Pancreas (tissue), 10 donors: ENCODE measurements at regions not wholly inside any gene's neighbourhood (a gene's known extent, or its start where the extent isn't known, plus 50 kb on each side); places are given as distances from the start of the nearest gene placed in this dataset.

Experiments used
- ATAC-seq, 4 donors: fragments of 200-7000 bp; cut with Tn5 transposase; one replicate each; pipeline versions ENCODE4 v1.8.0 to v1.9.1; 2020; ENCODE audit warnings: mild to moderate bottlenecking in 4 of 4, moderate library complexity in 4 of 4
- DNase-seq, 6 donors: peaks; one replicate each; pipeline ENCODE4 v3.0.0-alpha.2; 2020
- FAIRE-seq: peaks from 2 replicates; lab custom pipeline; 2012; peaks lifted over from hg19 to GRCh38; lab: Jason Lieb, UNC
- H3K27ac ChIP-seq, 4 donors: fragments of 200-600 bp; sonication (generic); 1 replicate in 3 of 4; 2 replicates in 1 of 4; pipeline versions ENCODE4 v1.5.0 to v1.8.0; 2020
- H3K27me3 ChIP-seq, 4 donors: fragments of 200-600 bp; one replicate each; pipeline ENCODE4 v1.8.0; 2021
- H3K36me3 ChIP-seq, 3 donors: fragments of 200-600 bp; sonication (generic) in 1 of 3; one replicate each; pipeline versions ENCODE4 v1.5.0 to v1.8.0; 2020 to 2021
- H3K4me1 ChIP-seq, 3 donors: fragments of 200-600 bp; one replicate each; pipeline ENCODE4 v1.8.0; 2021
- H3K4me3 ChIP-seq, 4 donors: fragments of 200-600 bp; sonication (generic) in 2 of 4; one replicate each; pipeline versions ENCODE4 v1.5.0 to v1.8.0; 2020 to 2021
- H3K9me3 ChIP-seq, 4 donors: fragments of 200-600 bp; one replicate each; pipeline ENCODE4 v1.8.0; 2021
- CTCF ChIP-seq, 4 donors: fragments of 200-600 bp; sonication (generic) in 3 of 4; IDR thresholded peaks; one replicate each; pipeline versions ENCODE4 v1.5.0 to v1.8.0; 2021; ENCODE audit warnings: antibody characterized with exemption in 4 of 4
- WGBS, 2 donors: extraction: QIAGEN DNeasy Blood & Tissue Kit; methylation state at CpG; one replicate each; pipeline ENCODE4 v1.1.7; 2013; 5-methylcytosine and 5-hydroxymethylcytosine counted together
- intact Hi-C, 3 donors: fragments of 100-400 bp; cut with DNase I; formaldehyde crosslinking; loops; one replicate each; pipeline versions ENCODE4 v1.11.1 to v1.14.2; 2022
- donor health status: healthy with polysubstance abuse.
- donor health status: DM: no; HTN: no; CAD: no; lungs with moderate emphysema.
- donor health status: DM: no; HTN: no; CAD: no.
- donor health status: control.
- donor health status: control.
- donor health status: Bipolar disorder and iron deficiency.
- donor health status: DM: yes; HTN: yes; CAD: no.
- donor health status: DM: no; HTN: no; CAD: no.
- donor health status: DM: no; HTN: no; CAD: no.
- donor health status: DM: yes; HTN: yes; CAD: no.

- DNase-seq (no peak), FAIRE-seq (no peak), ATAC-seq (no peak)
- Histone ChIP-seq H3K27ac (no peak overlapping the region), H3K4me3 (no peak overlapping the region), H3K27me3 (peaks cover 0 to 4% (median 0%) of the 10 kb centered on the region in 4 donors), H3K36me3 (no peaks in the 10 kb centered on the region), H3K9me3 (no peaks in the 10 kb centered on the region), H3K4me1 (no peaks in the 10 kb centered on the region)
- intact Hi-C loops: no loop called here
- 75 to 88% methylated on average over 3 of the region's 3 CpGs for WGBS, 2 donors
- TF ChIP-seq CTCF (IDR thresholded peaks at IDR 0.05): no peak
Measured at GRCh38 chr2:201961401-201961800, 72.3 kb upstream of the FZD7 start.

GRCh38 chr2:201962774-201963562, 70.7 kb upstream of the FZD7 start:
- no peak for FAIRE-seq

GRCh38 chr2:201964011-201964410, 69.6 kb upstream of the FZD7 start:
- H3K4me3 ChIP-seq: no peak overlapping the region
- ATAC-seq (no peak), DNase-seq (no peak), FAIRE-seq (no peak)
- no peak for TF ChIP-seq CTCF (IDR thresholded peaks at IDR 0.05)
- H3K9me3 ChIP-seq: no peaks in the 10 kb centered on the region
- intact Hi-C loops: no loop called here
- H3K4me1 ChIP-seq: no peaks in the 10 kb centered on the region
- no peaks in the 10 kb centered on the region for H3K27me3 ChIP-seq
- H3K27ac ChIP-seq: no peak overlapping the region
- no peaks in the 10 kb centered on the region for H3K36me3 ChIP-seq
- 81 to 85% methylated on average over 4 of the region's 4 CpGs for whole genome bisulfite sequencing, 2 donors

More at GRCh38 chr2:201962774-201963562, 70.7 kb upstream of the FZD7 start:
- no peaks in the 10 kb centered on the region for H3K4me1 ChIP-seq
- WGBS, 2 donors: 80 to 86% methylated on average over 14 of the region's 14 CpGs
- DNase-seq (no peak), ATAC-seq (no peak)
- no peaks in the 10 kb centered on the region for H3K36me3 ChIP-seq
- TF ChIP-seq CTCF (IDR thresholded peaks at IDR 0.05): no peak
- intact Hi-C loops: no loop called here
- H3K27me3 ChIP-seq: no peaks in the 10 kb centered on the region
- H3K4me3 ChIP-seq: no peak overlapping the region
- H3K9me3 ChIP-seq: no peaks in the 10 kb centered on the region
- no peak overlapping the region for H3K27ac ChIP-seq

DNA sequence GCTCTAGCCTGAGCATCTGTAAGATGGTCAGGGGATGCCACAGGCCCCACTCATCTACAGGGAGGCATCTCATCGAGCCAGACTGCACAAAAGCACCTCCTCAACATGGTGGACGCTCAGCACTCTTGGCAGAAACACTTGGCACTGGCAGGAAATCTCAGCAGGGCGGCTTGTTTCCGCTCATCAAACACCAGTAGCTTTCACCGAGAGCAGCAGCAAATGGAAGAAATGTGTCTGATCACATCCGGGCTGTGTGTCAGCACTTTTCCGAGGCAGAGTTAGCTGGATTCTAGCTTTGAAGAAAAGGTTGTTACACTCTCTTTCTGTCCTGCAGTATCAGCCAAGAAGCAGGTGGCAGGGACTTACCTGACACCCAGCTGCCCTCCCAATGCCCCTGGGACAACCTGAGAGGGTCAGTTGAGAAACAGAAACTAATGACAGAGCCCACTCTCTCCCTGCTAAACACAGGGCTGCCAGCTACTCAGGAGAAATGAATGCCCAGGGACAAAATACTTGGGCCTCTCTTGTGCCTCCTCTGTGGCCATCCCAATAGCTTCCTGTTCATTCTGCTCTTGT, 68.9 kb upstream of the FZD7 start:
- Histone ChIP-seq H3K9me3 (no peaks in the 10 kb centered on the region), H3K4me3 (no peak overlapping the region), H3K36me3 (no peaks in the 10 kb centered on the region), H3K27ac (no peak overlapping the region), H3K4me1 (no peaks in the 10 kb centered on the region), H3K27me3 (no peaks in the 10 kb centered on the region)
- WGBS, 2 donors: 71 to 76% methylated on average over 7 of the region's 7 CpGs
- ATAC-seq (peak in 1 of 4 donors; percentile 38), FAIRE-seq (no peak), DNase-seq (no peak)
- TF ChIP-seq CTCF (IDR thresholded peaks at IDR 0.05): no peak
- intact Hi-C loops: no loop called here

GRCh38 chr2:201965550-201965949, 68.1 kb upstream of the FZD7 start:
- intact Hi-C loops: no loop called here

More at GRCh38 chr2:201965550-201965949, 68.1 kb upstream of the FZD7 start:
- 84 to 86% methylated on average over 3 of the region's 3 CpGs for WGBS, 2 donors
- no peak overlapping the region for H3K4me3 ChIP-seq
- DNase-seq: no peak
- H3K36me3 ChIP-seq: no peaks in the 10 kb centered on the region
- no peaks in the 10 kb centered on the region for H3K4me1 ChIP-seq
- ATAC-seq: no peak
- no peak for FAIRE-seq
- no peaks in the 10 kb centered on the region for H3K27me3 ChIP-seq
- H3K9me3 ChIP-seq: no peaks in the 10 kb centered on the region
- no peak for TF ChIP-seq CTCF (IDR thresholded peaks at IDR 0.05)
- no peak overlapping the region for H3K27ac ChIP-seq
